IMR-90 (cell line): ENCODE measurements at regions not wholly inside any gene's neighbourhood (a gene's known extent, or its start where the extent isn't known, plus 50 kb on each side); places are given as distances from the start of the nearest gene placed in this dataset.

ENCODE experiments used
- MAFK ChIP-seq: IDR thresholded peaks from 2 replicates; pipeline ENCODE4 v1.6.1; 2012; ENCODE audit warnings: low read depth, low read length, improper control_type of control experiment
- NFE2L2 ChIP-seq: fragments of 150-350 bp; IDR thresholded peaks from 2 replicates; pipeline ENCODE4 v1.6.1; 2016; ENCODE audit warnings: low read depth, mild to moderate bottlenecking, low read length
- POLR2A ChIP-seq: IDR thresholded peaks from 2 replicates; pipeline ENCODE4 v1.6.1; 2012; ENCODE audit warnings: mild to moderate bottlenecking, low read depth, low read length
- RAD21 ChIP-seq: IDR thresholded peaks from 2 replicates; pipeline ENCODE4 v1.6.1; 2012; ENCODE audit warnings: low read length, improper control_type of control experiment
- RCOR1 ChIP-seq: IDR thresholded peaks from 2 replicates; pipeline ENCODE4 v1.6.1; 2012; ENCODE audit warnings: mild to moderate bottlenecking, low read length, improper control_type of control experiment; ENCODE audit not compliant: insufficient replicate concordance
- RFX5 ChIP-seq: IDR thresholded peaks from 2 replicates; pipeline ENCODE4 v1.8.0; 2012; ENCODE audit warnings: low read depth, mild to moderate bottlenecking, low read length, moderate library complexity
- SMC3 ChIP-seq: fragments of 150-350 bp; IDR thresholded peaks from 2 replicates; pipeline ENCODE4 v1.6.1; 2016; ENCODE audit warnings: low read depth, mild to moderate bottlenecking, antibody characterized with exemption, low read length, moderate library complexity
- USF2 ChIP-seq: fragments of 150-350 bp; IDR thresholded peaks from 2 replicates; pipeline ENCODE4 v1.6.1; 2017; ENCODE audit warnings: mild to moderate bottlenecking, antibody characterized with exemption, low read length, low read depth
- TF ChIP-seq, protein P1 (sequence below): conservative IDR thresholded peaks from 2 replicates; pipeline ENCODE4 v1.5.1; 2012; ENCODE audit warnings: mild to moderate bottlenecking, low read depth, low read length, improper control_type of control experiment
- TF ChIP-seq, protein P2 (sequence below): fragments of 150-350 bp; IDR thresholded peaks from 2 replicates; pipeline ENCODE4 v1.6.1; 2016; ENCODE audit warnings: low read depth, mild to moderate bottlenecking, low read length, moderate library complexity, borderline replicate concordance

GRCh38 chr11:14583252-14584034, 60.2 kb upstream of the PDE3B start:
- TF ChIP-seq NFE2L2 (no peak), POLR2A (no peak), SMC3 (no peak), MAFK (no peak), RFX5 (no peak), RAD21 (no peak), USF2 (no peak), RCOR1 (no peak)
- TF ChIP-seq, protein P1, sequence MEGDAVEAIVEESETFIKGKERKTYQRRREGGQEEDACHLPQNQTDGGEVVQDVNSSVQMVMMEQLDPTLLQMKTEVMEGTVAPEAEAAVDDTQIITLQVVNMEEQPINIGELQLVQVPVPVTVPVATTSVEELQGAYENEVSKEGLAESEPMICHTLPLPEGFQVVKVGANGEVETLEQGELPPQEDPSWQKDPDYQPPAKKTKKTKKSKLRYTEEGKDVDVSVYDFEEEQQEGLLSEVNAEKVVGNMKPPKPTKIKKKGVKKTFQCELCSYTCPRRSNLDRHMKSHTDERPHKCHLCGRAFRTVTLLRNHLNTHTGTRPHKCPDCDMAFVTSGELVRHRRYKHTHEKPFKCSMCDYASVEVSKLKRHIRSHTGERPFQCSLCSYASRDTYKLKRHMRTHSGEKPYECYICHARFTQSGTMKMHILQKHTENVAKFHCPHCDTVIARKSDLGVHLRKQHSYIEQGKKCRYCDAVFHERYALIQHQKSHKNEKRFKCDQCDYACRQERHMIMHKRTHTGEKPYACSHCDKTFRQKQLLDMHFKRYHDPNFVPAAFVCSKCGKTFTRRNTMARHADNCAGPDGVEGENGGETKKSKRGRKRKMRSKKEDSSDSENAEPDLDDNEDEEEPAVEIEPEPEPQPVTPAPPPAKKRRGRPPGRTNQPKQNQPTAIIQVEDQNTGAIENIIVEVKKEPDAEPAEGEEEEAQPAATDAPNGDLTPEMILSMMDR = no peak
- TF ChIP-seq, protein P2, sequence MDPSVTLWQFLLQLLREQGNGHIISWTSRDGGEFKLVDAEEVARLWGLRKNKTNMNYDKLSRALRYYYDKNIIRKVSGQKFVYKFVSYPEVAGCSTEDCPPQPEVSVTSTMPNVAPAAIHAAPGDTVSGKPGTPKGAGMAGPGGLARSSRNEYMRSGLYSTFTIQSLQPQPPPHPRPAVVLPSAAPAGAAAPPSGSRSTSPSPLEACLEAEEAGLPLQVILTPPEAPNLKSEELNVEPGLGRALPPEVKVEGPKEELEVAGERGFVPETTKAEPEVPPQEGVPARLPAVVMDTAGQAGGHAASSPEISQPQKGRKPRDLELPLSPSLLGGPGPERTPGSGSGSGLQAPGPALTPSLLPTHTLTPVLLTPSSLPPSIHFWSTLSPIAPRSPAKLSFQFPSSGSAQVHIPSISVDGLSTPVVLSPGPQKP = no peak
